Mammary epithelial cell (primary cell): ENCODE measurements at regions not wholly inside any gene's neighbourhood (a gene's known extent, or its start where the extent isn't known, plus 50 kb on each side); places are given as distances from the start of the nearest gene placed in this dataset.

ENCODE experiments used
- EZH2 ChIP-seq: IDR thresholded peaks from 2 replicates; pipeline ENCODE4 v1.6.1; 2012; ENCODE audit warnings: low read length, inconsistent platforms, borderline replicate concordance
- TF ChIP-seq, protein P1 (sequence below), 2 donors: IDR thresholded peaks in 1 of 2; conservative IDR thresholded peaks in 1 of 2; 2 replicates each; pipeline ENCODE4 v1.5.1; 2011 to 2012; ENCODE audit warnings: inconsistent platforms in 2 of 2, low read length in 2 of 2, mild to moderate bottlenecking in 2 of 2, control low read depth in 1 of 2, low read depth in 1 of 2; ENCODE audit not compliant: insufficient read depth in 1 of 2; ENCODE audit errors: extremely low read depth in 1 of 2

DNA sequence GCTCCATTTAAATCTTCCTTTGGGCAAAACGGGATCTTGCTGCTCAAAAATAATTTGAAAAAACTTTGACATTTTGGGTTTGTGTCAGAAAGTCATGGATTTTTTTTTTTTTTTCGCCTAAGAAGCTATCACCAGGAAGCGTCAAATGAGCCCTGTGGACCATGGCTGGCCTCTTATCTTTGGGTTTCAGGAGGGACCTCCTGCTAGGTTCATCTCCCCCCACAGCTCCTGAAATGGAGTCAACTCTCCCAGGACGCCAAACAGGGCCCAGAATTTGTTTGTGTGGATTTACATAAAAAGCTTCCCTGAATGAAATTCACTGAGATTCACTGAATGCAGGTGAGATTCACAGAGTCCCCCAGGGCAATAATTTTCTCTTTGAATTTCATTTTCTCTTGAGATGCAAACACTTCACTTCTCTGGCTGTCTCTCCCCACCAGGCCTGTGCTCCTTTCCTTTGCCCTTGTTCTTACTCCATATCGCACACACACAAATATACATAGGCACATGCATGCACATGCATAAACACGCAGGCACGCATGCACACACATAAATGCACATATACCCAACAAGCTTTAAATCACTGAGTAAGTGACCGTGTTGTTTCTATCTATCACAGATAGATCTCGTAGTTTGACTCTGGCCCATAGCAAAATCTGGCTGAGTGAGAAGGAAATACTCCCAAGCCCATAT, 55.3 kb upstream of the GALNT10 start:
- TF ChIP-seq, protein P1, sequence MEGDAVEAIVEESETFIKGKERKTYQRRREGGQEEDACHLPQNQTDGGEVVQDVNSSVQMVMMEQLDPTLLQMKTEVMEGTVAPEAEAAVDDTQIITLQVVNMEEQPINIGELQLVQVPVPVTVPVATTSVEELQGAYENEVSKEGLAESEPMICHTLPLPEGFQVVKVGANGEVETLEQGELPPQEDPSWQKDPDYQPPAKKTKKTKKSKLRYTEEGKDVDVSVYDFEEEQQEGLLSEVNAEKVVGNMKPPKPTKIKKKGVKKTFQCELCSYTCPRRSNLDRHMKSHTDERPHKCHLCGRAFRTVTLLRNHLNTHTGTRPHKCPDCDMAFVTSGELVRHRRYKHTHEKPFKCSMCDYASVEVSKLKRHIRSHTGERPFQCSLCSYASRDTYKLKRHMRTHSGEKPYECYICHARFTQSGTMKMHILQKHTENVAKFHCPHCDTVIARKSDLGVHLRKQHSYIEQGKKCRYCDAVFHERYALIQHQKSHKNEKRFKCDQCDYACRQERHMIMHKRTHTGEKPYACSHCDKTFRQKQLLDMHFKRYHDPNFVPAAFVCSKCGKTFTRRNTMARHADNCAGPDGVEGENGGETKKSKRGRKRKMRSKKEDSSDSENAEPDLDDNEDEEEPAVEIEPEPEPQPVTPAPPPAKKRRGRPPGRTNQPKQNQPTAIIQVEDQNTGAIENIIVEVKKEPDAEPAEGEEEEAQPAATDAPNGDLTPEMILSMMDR (conservative IDR thresholded peaks at IDR 0.05 in 1 of 2, IDR thresholded peaks at IDR 0.05 in 1 of 2; ENCODE audit: extremely low read depth in 1 of 2, insufficient read depth in 1 of 2, low read depth in 1 of 2, low read length in 2 of 2) = no peak
- no peak for TF ChIP-seq EZH2
